ENCODE measurements at regions not wholly inside any gene's neighbourhood (a gene's known extent, or its start where the extent isn't known, plus 50 kb on each side); places are given as distances from the start of the nearest gene placed in this dataset.
A peak's percentile ranks its signal among the peaks of the same experiment; 100 is the strongest.

DNA sequence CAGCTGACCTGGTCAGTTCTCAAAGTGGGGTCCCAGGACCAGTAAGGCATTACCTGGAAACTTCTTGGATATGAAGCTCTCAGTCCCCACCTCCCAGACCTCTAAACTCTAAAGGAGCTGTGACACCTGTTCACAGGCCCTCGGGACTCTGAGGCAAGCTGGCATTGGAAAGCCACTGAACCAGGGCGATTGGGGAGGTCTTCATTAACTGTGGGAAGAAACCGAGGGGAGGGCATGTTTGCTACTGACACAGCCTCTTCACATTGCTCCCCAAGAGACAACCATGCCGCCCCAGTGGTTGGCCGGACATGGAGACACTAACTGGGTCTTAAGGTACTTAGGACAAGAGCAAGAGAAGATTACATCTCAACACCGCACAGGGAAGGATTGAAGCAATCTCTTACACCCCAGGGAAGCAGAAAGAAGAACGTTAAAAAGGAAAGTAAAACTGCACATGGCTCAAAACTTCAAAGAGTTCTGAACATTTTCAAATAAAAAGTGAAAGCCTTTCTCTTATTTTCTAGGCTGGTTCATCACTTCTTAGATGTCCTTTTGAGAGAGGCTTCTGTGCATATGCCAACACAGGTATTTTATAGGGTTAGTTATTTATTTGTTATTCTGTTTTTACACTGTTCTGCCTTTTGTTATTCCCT is 210.0 kb upstream of the CST7 start:
- peak; percentile 40 for DNase-seq

DNA sequence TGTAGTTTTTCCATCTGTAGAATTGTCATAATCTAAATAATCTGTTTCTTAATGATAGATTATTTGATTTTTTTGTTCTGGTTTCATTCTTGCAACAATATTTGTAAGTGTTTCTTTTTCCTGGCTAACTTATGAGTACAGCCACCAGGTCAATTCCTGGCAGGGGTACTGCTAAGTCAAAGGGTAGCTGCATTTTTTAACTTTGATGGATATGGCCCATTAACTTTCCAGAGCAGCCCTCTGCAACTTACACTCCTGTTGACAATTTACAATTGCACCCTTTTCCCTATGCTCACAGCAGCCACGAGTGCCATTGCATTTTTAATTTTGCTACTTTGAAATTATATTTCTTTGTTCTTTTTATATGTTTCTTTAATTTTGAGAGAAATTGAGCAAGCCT is 209.3 kb upstream of the CST7 start:
- DNase-seq: no peak

DNA sequence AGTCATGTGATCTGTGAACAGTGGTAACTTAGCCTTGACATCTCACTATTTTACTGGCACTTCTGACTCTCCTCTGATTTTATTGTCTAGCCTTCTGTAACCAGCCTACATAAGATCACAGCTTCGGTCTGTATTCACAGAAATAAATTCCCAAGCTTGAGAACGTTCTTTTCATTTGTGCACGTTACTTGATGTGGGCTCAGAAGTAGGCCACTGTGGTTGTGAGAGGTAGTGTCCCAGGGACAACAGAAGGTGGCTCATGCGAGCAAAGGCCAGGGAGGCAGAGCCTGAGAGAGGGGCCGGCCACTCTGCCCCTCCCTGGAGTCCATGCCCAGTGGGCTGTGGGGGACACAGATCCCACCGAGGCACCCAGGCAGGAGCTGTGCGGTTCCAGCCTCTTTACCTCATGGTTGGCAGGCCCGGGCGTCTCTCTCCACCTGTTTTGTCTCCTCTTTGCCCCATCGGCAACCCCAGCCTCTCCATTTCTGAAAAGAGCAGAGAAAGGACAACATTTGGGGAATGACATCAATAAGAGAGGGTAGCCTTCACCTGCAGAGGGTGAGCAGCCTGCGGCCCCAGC is 207.5 kb upstream of the CST7 start:
- no peak for DNase-seq

GRCh38 chr20:24742436-24742835 is 206.6 kb upstream of the CST7 start:
- no peak for DNase-seq

DNA sequence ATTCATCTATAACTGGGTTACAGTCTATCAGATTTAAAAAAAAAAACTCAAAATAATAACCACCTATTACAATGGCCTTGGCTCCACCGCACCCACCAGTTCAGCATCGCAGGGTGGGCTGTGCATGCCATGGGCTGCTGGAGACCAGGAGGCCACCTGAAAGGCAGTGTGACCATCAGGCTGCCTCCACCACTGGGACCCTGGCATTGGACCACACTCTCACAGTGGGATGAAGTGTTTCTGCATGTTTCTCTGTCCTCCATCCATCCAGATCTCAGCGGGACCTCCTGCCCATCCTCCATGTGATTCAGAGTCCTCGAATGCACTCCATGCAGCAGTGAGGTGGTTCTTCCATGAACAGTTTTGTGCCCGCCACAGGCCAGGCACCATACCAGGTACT is 206.1 kb upstream of the CST7 start:
- DNase-seq: no peak

DNA sequence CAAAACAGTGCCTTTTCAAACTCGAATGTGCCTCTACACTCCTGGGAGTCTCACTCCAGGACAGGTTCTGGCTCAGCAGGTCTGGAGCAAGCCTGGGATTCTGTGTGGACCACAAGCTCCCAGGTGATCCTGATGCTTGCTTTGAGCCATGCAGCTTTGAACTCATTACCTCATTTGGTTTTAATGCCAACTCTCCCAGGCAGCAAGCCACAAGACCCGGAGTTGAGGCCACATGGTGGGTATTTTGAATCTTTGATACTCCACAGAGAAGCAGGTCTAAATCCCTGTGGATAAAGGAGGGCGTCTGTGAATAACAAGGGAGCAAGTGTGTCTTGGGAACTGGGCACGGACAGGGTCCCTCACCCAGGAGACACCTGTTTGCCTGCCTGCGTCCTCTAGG is 205.4 kb upstream of the CST7 start:
- no peak for DNase-seq

- no peak for DNase-seq
Observed at GRCh38 chr20:24744747-24745146, 204.3 kb upstream of the CST7 start.

DNA sequence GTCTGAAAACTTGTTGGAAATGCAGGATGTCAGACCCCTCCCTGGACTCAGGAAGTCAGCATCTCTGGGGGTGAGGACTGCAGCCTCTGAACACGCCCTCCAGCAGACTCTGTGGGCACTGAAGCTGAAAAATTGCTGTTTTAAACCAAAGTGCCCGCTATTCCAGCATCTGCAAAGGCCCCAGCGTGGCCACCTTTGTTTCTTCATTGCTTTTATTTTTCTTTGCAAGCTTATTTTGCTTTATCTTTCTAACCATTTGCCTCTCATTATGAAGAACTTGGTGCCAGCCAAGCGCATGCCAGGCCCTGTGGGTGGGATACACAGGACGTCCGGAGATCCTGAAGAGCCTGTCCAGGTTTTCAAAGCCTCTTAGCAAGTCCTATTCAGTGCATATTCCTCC is 203.9 kb upstream of the CST7 start:
- DNase-seq: no peak

GRCh38 chr20:24745617-24746350 is 203.3 kb upstream of the CST7 start:
- no peak for DNase-seq

- DNase-seq: no peak
Observed at GRCh38 chr20:24746351-24746685, 202.8 kb upstream of the CST7 start.

DNA sequence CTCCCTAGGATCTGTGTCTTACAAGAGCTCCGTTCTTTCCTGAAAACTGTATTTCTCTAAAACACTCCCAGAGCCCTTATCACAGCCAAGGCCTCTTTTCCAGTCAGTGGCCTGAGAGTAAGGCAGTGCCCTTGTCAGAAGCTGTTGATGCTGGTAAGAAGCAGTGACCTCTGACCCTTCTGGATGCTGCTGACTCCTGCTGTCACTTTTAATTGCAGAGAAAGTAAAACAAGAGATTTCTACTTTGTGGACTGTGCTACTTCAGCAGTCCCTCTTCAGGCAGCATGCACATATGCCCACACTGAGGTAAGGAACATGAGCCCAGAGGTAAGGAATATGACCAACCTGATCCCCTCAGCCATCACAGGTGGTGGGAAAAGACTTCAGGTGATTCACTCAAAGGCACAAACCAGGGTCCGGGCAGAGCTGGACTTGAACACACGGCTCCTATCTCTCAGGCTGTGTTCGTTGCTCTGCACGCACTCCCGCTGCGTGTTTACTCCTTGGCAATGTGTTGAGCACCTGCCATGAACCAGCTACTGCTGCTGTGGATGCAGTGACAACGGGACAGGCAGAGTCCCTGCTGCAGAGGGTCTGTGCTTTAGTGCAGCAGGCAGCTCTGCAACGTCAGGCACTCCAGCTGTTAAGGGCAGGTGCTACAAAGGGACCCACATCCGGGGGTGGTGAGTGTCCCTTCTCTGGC is 201.9 kb upstream of the CST7 start:
- DNase-seq: no peak

GRCh38 chr20:24747881-24748595 is 201.0 kb upstream of the CST7 start:
- DNase-seq: no peak

- no peak for DNase-seq
Observed at GRCh38 chr20:24751551-24751950, 197.5 kb upstream of the CST7 start.

DNA sequence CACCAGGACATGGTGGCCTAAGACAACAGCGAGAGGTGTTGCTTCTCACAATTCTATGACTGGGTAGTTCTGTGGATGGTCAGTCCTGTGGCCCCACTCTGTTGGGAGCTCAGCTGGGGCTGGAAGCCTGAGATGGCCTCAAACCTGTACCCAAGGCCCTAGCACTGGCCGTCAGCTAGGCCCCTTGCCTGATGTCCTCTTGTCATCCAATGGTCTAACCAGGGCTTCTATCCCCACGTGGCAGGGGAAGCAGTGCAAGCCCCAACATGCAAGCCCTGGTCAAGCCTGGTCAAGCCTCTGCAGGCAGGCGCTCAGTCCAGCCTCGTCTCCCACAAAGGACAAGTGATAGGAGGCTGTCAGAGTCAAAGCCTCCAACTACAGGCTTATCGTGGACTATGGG is 196.5 kb upstream of the CST7 start:
- DNase-seq: no peak

GRCh38 chr20:24753130-24753529 is 195.9 kb upstream of the CST7 start:
- DNase-seq: no peak

DNA sequence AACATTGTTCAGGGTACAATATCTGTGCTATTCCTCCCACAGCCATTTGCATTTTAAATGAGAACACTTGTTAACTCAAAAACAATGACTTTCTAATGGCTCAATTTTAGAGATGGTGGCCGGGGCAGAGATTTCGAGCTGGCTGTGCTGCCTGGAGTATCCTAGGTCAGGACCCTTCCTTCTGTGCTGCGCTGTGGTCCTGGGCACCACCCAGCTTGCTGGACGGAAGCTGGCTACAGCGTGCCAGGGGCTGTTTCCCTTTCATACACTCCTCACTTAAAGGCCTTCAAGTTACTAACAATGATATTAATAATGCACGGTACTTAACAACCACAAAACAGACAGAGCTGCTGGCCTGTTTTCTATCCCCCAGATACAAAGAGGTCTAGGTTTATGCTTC is 194.4 kb upstream of the CST7 start:
- DNase-seq: no peak

- DNase-seq: peak; percentile 37
Observed at GRCh38 chr20:24755411-24755922, 193.6 kb upstream of the CST7 start.

DNA sequence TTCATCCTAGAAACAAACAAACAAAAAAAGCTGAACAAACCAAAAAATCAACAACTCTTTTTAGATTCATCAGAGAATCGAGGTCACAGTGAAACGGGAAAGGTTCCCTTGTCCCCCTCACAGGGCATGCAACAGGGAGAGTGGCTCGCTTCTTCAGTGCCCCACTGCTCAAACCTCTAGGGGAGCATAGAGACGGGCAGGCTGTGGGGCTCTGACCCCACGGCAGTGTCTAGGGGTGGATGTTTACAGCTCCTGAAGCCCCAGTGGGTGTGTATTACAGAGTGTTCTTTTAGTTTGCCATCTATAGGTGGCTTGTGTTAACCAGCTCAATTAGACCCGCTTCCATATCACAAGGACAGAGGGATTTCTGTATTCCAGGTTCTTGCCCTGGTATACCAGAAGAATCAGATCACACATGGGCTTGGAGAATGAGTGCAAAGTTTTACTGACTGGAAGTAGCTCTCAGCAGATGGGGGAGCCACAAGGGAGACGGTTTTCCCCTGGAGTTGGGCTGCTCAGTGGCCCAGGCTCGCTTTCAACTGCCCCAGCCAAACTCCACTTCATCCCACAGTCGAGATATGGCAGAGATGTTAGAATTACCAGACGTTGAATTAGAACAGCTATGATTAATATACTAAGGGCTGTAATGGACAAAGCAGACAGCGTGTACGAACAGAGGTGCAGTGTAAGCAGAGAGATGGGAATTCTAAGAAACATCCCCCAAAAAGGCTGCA is 192.6 kb upstream of the CST7 start:
- DNase-seq: no peak

DNA sequence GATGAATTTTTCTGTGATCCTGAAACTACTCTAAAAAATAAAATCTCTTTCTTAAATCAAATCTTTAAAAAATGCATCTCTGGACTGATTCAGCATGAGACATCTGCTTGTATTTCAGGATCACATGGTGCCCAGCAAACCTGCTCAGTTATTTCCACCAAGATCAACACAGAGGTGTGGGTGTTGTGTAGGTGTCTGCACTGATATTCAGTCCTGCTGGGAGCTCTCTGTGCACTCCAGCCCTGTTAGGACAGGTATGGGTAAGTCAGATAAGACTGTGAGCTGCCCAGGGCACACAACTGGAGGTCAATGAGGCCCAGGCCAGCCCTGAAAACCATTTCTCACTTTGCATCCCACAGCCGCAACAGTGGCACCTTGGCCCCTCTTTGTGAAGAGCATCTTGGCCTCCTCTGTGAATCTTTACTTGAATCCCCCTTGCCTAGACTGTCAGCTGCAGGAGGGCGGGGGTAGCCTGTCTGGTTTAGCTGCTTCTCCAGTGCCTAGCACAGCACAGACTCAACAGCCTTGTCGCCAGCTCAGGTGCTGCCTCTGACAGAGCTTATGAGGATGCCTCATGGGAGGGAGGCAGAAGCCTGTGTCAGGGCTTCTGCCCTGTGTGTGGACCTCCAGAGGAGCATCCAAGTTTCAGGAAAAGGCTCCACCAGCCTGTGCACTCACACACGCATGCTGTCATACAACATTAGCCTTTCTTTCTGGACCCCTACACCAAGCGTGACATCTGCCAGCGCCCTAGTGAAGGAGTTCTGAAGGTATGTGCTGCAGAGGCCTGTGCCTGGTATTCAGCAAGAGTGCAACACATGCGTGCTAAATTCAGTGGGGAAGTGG is 187.6 kb upstream of the CST7 start:
- no peak for DNase-seq

DNA sequence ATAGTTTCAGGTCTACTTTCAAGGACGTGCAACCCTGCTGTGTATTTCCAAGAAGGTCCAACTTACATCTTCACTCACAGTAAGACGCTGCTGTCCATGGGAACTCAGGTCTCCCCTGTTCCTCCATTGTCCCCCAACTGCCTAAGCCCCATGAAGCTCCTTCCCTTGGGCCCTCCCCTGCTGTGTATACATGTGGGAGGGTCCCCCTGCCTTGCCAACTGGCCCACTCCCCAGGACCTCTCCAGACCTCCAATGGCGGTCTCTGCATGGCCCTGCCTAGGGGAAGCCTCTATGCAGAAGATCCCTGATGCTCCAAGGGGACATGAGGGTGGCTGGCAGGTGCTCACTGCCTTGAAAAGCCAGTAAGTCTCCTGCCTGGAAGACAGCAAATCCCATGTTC is 186.7 kb upstream of the CST7 start:
- DNase-seq: no peak

- no peak for DNase-seq
Observed at GRCh38 chr20:24762791-24763350, 186.2 kb upstream of the CST7 start.

All from suppressor macrophage treated with lipopolysaccharide for 4 hours (primary cell).